Left lobe of liver (tissue), 2 donors: ENCODE measurements at regions not wholly inside any gene's neighbourhood (a gene's known extent, or its start where the extent isn't known, plus 50 kb on each side); places are given as distances from the start of the nearest gene placed in this dataset.

ENCODE experiments used
- ATAC-seq: fragments of 200-7000 bp; cut with Tn5 transposase; one replicate; pipeline ENCODE4 v1.9.1; 2020; ENCODE audit warnings: mild to moderate bottlenecking, moderate library complexity
- DNase-seq: peaks from one replicate; pipeline ENCODE4 v3.0.0-alpha.2; 2020; ENCODE audit warnings: low spot score
- donor health status: DM: no; HTN: no; CAD: no; lungs with moderate emphysema.
- donor health status: DM: no; HTN: yes; CAD: no.

- ATAC-seq (no peak), DNase-seq (no peak)
Observed at GRCh38 chr5:110203661-110204060, 513.9 kb downstream of the MAN2A1 start.

DNA sequence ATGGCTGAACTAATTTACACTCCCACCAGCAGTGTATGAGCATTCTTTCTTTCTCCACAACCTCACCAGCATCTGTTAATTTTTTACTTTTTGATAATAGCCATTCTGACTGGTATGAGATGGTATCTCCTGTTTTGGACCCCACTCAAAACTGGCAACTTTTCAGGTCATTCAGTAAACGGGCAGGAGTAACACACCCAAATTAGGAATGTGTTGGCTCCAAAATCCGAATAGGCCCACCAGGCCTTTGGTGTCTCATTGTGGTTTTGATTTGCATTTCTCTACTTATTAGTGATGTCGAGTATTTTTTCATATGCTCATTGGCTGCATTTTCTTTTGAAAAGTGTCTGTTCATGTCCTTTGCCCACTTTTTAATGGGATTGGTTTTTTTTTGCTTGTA, 517.1 kb downstream of the TMEM232 start:
- ATAC-seq (no peak), DNase-seq (no peak)

DNA sequence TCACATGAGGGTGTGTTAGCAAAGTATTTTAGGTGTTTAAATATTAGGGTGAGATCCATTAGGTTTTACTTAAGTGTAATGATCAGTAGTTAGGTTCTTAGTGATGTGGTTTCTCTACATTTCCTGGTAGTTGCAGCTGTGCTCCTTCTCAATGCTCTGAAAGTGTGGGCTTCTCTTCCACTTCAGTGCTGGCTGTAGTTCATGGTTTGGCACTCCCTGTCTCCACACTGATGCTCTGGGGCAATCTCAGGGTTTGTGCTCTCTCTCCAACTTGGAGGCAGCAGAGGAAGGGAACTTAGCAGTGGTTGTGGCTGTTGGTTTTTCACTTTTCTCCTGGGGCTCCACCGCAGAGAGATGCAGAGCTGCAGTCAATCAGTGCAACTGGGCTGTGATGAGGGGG, 507.5 kb downstream of the TMEM232 start:
- ATAC-seq (no peak), DNase-seq (no peak)

DNA sequence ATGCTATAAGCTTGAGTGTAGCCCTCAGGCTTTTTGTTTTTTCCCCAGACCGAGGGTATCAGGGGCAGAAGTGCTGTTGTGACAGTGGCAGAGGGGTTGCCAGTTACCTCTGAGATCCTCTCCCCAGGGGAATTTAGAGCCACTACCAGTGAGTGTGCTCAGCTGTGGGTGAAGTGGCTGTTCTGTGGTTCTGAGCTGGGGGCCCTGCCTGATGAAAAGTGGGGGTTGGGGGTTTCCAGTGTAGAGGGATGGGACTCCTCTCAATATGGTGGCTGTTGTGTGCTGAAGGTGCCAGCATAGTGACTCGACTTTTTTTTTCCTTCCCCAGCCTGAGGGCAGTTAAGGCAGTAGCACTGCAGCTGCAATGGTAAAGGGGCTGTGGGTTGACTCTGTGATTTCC, 506.7 kb downstream of the TMEM232 start:
- DNase-seq (no peak), ATAC-seq (no peak)

- DNase-seq, result no peak
- no peak for ATAC-seq
Observed at GRCh38 chr5:110221036-110221435, 505.4 kb downstream of the TMEM232 start.

GRCh38 chr5:110224050-110224449, 502.4 kb downstream of the TMEM232 start:
- DNase-seq (no peak), ATAC-seq (no peak)

DNA sequence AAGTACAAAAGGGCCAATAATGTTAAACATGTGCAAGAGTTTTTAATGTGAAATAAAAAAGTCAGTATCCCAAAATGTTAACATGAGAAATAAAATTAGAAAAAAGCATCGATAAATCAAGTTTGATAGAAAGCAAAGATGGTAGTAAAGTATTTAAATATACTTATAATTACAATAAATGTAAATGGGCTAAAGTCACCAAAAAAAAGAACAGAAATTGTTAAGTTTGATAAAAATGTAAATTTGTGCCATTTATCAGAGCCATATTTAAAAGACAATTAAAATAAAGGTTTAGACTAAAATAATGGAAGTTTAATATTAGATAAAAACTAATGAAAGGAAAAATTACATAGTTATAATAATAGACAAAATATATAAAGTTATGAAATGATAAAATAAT, 500.5 kb downstream of the TMEM232 start:
- DNase-seq (no peak), ATAC-seq (no peak)

- no peak for DNase-seq
- ATAC-seq, result no peak
Observed at GRCh38 chr5:110239786-110240185, 486.7 kb downstream of the TMEM232 start.

DNA sequence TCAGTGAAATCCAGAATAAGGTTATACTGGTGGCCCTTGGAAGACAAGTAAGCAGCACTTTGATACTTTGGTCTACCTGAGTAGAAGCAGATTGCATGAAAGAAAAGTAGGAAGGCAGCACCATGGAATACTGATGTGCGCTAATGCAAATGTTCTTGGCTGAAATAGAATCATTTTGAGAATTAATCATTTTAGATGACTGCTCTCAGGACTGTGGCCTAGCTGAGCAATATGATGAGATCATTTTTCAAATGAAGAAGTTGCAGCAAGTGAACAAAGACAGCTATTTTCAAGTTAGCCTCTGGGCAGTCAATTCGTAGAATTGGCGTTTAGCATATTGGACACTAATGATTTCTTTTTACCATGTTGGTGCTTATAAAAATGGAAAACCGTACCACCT, 483.5 kb downstream of the TMEM232 start:
- no peak for ATAC-seq
- no peak for DNase-seq

DNA sequence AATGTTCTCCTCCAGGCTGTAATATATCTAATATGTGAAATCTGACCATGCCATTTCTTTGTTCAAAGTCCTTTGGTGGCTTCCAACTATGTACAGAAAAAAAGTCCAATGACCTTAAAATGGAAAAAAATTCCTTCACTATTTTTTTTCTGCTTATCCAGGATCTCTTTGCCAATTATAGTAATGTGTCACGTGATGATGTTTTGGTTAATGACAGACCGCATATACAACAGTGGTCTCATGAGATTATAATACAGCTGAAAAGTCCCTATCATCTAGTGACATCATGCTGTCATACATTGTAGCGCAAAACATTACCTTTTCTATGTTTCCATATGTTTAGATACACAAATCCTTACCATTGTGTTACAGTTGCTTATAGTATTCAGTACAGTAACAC, 477.6 kb downstream of the TMEM232 start:
- DNase-seq, result no peak
- no peak for ATAC-seq

- ATAC-seq (no peak), DNase-seq (no peak)
Observed at GRCh38 chr5:110250355-110250754, 476.1 kb downstream of the TMEM232 start.

DNA sequence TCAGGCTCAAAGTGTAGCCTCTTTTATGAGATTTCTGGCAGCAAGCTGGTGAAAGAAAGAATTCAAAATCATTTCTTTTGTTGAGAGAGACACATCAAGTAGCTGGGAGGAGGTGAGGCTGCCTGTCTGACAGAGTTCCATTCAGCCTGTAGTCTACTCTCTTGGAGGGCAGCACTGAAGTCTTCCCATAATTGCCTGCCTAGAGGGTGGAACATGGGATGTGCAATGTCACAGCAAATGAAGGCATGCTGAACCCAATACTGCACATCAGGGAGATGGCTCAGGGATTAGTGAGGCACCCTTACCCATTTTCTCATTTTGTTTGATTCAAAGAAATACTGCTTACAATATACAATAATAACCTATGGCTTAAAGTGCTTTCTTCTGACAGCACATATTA, 475.7 kb downstream of the TMEM232 start:
- no peak for DNase-seq
- no peak for ATAC-seq

- DNase-seq (no peak), ATAC-seq (no peak)
Observed at GRCh38 chr5:110251366-110251765, 475.1 kb downstream of the TMEM232 start.

DNA sequence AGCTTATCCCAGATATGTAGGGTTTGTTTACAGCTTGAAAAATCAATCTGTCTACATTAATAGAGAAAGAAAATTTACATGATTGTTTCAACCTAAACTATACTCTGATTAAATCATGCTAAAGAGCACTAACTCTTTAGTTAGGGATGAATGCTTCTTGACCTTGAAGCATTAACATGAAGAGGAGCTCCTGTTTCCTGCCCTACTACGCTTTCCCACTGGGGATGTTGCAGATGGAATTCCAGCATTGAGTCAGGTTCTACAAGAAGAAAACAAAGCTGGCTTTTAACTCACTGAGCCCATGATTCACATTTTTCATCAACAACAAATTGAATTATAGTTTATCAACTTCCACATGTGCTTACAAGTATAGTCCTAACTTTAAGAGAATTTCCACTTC, 471.3 kb downstream of the TMEM232 start:
- DNase-seq (no peak), ATAC-seq (no peak)

- ATAC-seq, result no peak
- no peak for DNase-seq
Observed at GRCh38 chr5:110256298-110256697, 470.2 kb downstream of the TMEM232 start.

DNA sequence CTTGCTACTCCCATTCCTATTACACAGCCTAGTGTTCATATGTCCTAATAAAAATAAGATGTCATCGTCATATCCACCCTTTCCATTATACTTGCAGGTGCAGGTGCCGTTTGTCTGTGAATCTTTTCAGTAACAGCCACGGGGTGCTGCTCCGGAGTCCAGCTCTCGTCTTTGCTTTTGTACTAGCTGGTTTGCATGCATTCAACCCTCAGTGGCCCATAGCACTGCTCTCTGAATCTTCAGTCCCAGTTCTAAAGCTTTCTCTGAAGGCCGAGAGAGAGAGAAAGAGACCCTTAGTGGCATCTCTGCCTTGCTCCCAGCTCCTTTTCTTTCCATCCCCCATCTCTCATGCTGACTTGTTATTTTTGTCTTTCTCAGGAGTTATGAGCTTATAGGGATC, 468.5 kb downstream of the TMEM232 start:
- ATAC-seq, result no peak
- no peak for DNase-seq

DNA sequence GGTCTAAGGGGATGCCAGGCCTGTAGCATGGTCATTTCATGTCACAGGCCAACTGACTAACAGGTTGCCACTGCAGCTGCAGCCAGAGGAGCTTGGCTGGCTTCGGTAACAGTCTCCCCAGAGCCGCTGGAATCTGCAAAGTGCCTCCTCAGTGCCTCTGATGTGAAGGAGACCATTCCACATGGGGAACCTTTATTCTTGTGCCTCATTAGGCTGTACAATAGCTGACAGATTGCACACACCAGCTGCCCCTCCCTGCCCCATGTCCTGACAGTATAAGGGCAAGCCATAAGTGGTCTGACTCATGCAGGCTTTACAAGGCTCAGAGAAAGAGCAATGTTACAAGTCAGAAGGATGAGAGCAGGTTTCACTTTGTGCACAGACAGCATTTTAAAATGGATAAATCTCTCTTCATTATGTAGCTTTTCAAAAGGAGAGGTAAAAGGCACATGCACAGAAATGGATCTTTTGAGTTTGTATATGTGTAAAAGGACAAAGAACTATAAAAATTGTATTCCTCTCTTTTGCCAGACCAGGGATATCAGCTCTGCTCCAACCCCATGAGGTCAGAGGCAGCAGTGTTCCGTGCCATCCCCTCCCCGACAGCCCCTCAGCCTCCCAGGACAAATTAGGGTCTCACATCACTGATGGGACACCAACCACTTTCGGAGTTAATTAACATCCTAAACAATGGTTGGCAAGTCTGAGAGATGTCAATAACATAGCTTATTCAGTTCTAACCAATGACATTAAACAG, 467.8 kb downstream of the TMEM232 start:
- ATAC-seq, result no peak
- no peak for DNase-seq

DNA sequence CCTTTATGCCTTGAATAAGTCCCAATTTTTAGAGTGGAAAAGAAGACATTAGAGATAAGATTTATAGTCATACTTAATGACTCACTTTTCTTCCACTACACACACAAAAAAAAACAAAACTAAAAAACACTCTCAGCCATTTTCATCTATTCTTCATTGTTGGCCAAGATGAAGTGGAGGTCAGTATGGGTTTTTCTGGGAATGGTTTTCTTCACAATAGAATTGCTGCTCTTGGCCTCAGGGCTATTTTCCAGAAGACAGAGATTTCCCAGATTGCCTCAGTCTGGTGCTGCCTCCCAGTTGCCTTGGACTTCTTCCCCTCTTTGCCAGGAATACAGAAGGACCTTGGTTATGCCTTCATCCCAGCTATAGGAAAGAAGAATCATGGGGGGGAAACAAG, 463.7 kb downstream of the TMEM232 start:
- DNase-seq (no peak), ATAC-seq (no peak)

DNA sequence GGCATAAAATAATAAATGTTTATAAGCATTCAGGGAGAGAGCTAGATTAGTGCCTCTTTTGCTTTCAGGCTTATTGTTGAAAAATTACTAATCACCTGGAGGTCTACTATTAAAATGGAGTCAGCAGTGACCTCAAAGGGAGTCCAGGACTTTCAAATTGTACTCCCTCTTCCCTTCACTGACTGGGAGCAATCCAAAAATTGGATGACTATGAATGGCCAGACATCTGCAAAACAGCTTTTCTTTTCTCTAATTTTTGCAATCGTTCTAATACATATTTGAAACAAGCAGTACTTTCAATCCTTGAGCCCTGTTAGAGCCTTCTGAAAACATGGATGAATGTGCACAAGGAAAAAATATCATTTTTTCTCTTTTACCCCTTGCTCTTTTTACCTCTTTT, 461.8 kb downstream of the TMEM232 start:
- no peak for DNase-seq
- no peak for ATAC-seq

- ATAC-seq (no peak), DNase-seq (no peak)
Observed at GRCh38 chr5:110265162-110265561, 461.3 kb downstream of the TMEM232 start.

DNA sequence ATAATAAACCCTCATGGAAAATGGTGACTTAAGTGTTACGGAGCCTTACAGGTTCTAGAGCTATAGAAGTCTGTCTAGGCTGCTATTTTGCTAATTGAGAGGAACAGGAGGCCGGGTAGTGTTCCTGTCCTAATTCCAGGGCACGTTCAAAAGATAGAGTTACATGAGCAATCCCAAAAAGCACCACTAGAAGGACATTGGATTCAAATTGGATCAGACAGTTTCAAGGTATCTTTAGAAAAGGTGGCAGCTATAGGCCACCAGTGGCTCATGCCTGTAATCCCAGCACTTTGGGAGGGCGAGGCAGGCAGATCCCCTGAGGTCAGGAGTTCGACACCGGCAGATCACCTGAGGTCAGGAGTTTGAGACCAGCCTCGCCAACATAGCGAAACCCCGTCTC, 458.8 kb downstream of the TMEM232 start:
- DNase-seq, result no peak

DNA sequence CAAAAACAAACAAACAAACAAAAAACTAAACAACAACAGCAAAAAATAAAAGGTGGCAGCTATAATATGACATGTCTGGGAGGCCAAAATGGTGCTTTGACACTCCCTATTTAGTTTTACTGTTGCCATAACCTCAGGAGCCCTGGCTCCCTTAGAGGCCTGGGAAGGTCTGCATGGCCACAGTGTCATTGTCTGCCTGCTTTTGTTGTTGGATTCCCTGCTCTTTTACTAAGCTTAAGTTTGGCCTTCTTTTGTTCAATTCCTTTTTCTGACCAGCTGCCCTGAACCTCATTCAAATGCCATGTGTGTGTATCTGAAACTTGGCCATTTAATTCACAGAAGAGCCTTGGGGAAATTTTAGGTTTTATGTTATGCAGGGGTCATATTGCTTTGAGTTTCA, 458.2 kb downstream of the TMEM232 start:
- DNase-seq, result no peak
- no peak for ATAC-seq

More for the DNA sequence above, 458.8 kb downstream of the TMEM232 start:
- ATAC-seq, result no peak

DNA sequence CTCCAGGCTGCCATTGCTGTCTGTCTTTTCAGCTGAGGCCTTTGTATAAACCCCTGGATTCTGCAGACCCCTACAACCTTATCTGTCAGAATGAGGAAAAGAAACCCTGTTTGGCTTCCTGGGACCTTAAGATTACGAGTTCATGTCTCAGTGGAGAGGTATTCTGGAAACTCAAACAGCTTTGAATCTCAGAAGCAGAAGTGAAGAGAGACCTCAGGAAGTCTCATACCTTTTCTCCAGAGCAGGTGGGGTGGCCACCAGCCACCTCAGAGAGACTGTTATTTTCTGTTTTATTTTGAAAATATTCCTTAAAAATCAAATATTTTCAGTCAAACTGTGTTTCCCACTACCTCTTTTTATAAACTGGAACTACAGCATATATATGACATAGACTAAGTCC, 457.5 kb downstream of the TMEM232 start:
- DNase-seq (no peak), ATAC-seq (no peak)
